HepG2 (cell line): ENCODE measurements at regions not wholly inside any gene's neighbourhood (a gene's known extent, or its start where the extent isn't known, plus 50 kb on each side); places are given as distances from the start of the nearest gene placed in this dataset.

ENCODE experiments used
- ATAC-seq: fragments of 200-7000 bp; cut with Tn5 transposase; 3 replicates; pipeline ENCODE4 v1.9.1; 2020; ENCODE audit warnings: mild to moderate bottlenecking, moderate library complexity
- BruUV-seq: library from RNA; stranded (reverse); fragments of 400-500 nt; replicated peaks from 2 replicates; lab custom pipeline; 2021; lab: Mats Ljungman, UMichigan
- CTCF ChIA-PET: fragments of 300-600 bp; formaldehyde crosslinking; extraction: SDS; loops from one replicate; lab custom pipeline; 2021; ENCODE audit warnings: low total read pairs, inconsistent platforms, low intra/inter-chr PET ratio; lab: Yijun Ruan, JAX
- POLR2A ChIA-PET: fragments of 350-600 bp; sonication (Branson Sonifier 250); formaldehyde crosslinking; loops from one replicate; lab custom pipeline; 2020; ENCODE audit warnings: antibody characterized with exemption, inconsistent platforms; lab: Yijun Ruan, JAX
- DNase-seq: peaks from one replicate; pipeline ENCODE4 v3.0.0-alpha.2; 2015; ENCODE audit warnings: low spot score
- FAIRE-seq: peaks from 3 replicates; lab custom pipeline; 2011; peaks lifted over from hg19 to GRCh38; lab: Jason Lieb, UNC
- H2AFZ ChIP-seq: one replicate; pipeline ENCODE4 v1.6.1; 2011; ENCODE audit warnings: low read length, inconsistent platforms
- H3K27ac ChIP-seq: fragments of 300-600 bp; 3 replicates; pipeline ENCODE4 v1.8.0; 2011; ENCODE audit warnings: mixed run types, mild to moderate bottlenecking, mixed read lengths, low read length, inconsistent platforms; ENCODE audit not compliant: insufficient read depth; ENCODE audit errors: extremely low read length
- H3K27me3 ChIP-seq, 2 experiments: fragments of 200-600 bp in 1 of 2; 2 replicates in 1 of 2; 3 replicates in 1 of 2; pipeline versions ENCODE4 v1.6.0 to v1.8.0; 2011; ENCODE audit warnings: low read length in 2 of 2, mild to moderate bottlenecking in 2 of 2, moderate library complexity in 2 of 2, inconsistent platforms in 1 of 2; ENCODE audit not compliant: insufficient read depth in 2 of 2, control insufficient read depth in 1 of 2
- H3K36me3 ChIP-seq, 2 experiments: fragments of 200-600 bp in 1 of 2; replicated peaks in 1 of 2; 2 replicates in 1 of 2; 3 replicates in 1 of 2; pipeline versions ENCODE4 v1.5.1 to v1.8.0; 2011; ENCODE audit warnings: low read length in 2 of 2, inconsistent platforms in 1 of 2; ENCODE audit not compliant: insufficient read depth in 2 of 2, control insufficient read depth in 1 of 2
- H3K4me1 ChIP-seq: 2 replicates; pipeline ENCODE4 v1.5.1; 2012; ENCODE audit warnings: low read length, inconsistent platforms; ENCODE audit not compliant: insufficient read depth
- H3K4me2 ChIP-seq: 2 replicates; pipeline ENCODE4 v1.6.0; 2011; ENCODE audit warnings: low read depth, low read length, inconsistent platforms
- H3K4me3 ChIP-seq, 3 experiments: fragments of 200-600 bp in 1 of 3; sonication (generic), shearing (Covaris generic) in 1 of 3; replicated peaks in 1 of 3; 2 replicates each; pipeline ENCODE4 v1.5.1; 2011 to 2016; ENCODE audit warnings: low read length in 3 of 3, inconsistent platforms in 2 of 3, low read depth in 2 of 3, mild to moderate bottlenecking in 2 of 3, control low read depth in 1 of 3, mixed read lengths in 1 of 3; ENCODE audit not compliant: insufficient read depth in 1 of 3
- H3K79me2 ChIP-seq: one replicate; pipeline ENCODE4 v1.6.1; 2011; ENCODE audit warnings: low read length, inconsistent platforms; ENCODE audit not compliant: insufficient read depth
- H3K9ac ChIP-seq: 2 replicates; pipeline ENCODE4 v1.6.0; 2011; ENCODE audit warnings: mild to moderate bottlenecking, low read depth, low read length, inconsistent platforms; ENCODE audit not compliant: insufficient read depth
- H3K9me3 ChIP-seq: 2 replicates; pipeline ENCODE4 v1.5.1; 2012; ENCODE audit warnings: mild to moderate bottlenecking, low read length
- H4K20me1 ChIP-seq: 2 replicates; pipeline ENCODE4 v1.6.0; 2011; ENCODE audit warnings: inconsistent platforms, mild to moderate bottlenecking, low read length, moderate library complexity; ENCODE audit not compliant: insufficient read depth
- CC2D1A ChIP-seq: sonication (generic); formaldehyde crosslinking; IDR thresholded peaks from 2 replicates; pipeline ENCODE4 v1.8.1; 2023; ENCODE audit warnings: mild to moderate bottlenecking, missing genetic modification reagents
- ISL2 ChIP-seq: sonication (generic); formaldehyde crosslinking; IDR thresholded peaks from 2 replicates; pipeline ENCODE4 v1.5.0; 2020; ENCODE audit warnings: missing genetic modification reagents
- MXD3 ChIP-seq: IDR thresholded peaks from 2 replicates; pipeline ENCODE4 v1.6.1; 2016; ENCODE audit warnings: mild to moderate bottlenecking, missing biosample characterization, missing genetic modification reagents
- NR1H2 ChIP-seq: sonication (generic); formaldehyde crosslinking; IDR thresholded peaks from 2 replicates; pipeline ENCODE4 v1.8.1; 2022; ENCODE audit warnings: low read depth, missing genetic modification reagents, borderline replicate concordance
- PATZ1 ChIP-seq: sonication (generic); formaldehyde crosslinking; IDR thresholded peaks from 2 replicates; pipeline ENCODE4 v1.4.0; 2020; ENCODE audit warnings: missing genetic modification reagents
- PLSCR1 ChIP-seq: sonication (generic); formaldehyde crosslinking; IDR thresholded peaks from 2 replicates; pipeline ENCODE4 v1.5.0; 2020; ENCODE audit warnings: missing genetic modification reagents, mild to moderate bottlenecking, borderline replicate concordance
- ZBTB7B ChIP-seq: sonication (generic); formaldehyde crosslinking; IDR thresholded peaks from 2 replicates; pipeline ENCODE4 v1.4.0; 2020; ENCODE audit warnings: missing genetic modification reagents
- ZNF335 ChIP-seq: sonication (generic); formaldehyde crosslinking; IDR thresholded peaks from 2 replicates; pipeline ENCODE4 v1.4.0; 2020; ENCODE audit warnings: missing genetic modification reagents
- ZNF407 ChIP-seq: sonication (generic); formaldehyde crosslinking; IDR thresholded peaks from one replicate; pipeline ENCODE4 v1.5.1; 2020; ENCODE audit warnings: mild to moderate bottlenecking, missing genetic modification reagents; ENCODE audit errors: not compliant biosample characterization
- ZNF607 ChIP-seq: sonication (generic); formaldehyde crosslinking; IDR thresholded peaks from 2 replicates; pipeline ENCODE4 v1.5.1; 2020; ENCODE audit warnings: missing genetic modification reagents, mild to moderate bottlenecking, borderline replicate concordance
- ZNF709 ChIP-seq: sonication (generic); formaldehyde crosslinking; IDR thresholded peaks from 2 replicates; pipeline ENCODE4 v1.5.0; 2020; ENCODE audit warnings: mild to moderate bottlenecking, missing genetic modification reagents
- ZNF746 ChIP-seq: sonication (generic); formaldehyde crosslinking; IDR thresholded peaks from 2 replicates; pipeline ENCODE4 v1.8.0; 2022; ENCODE audit warnings: mild to moderate bottlenecking, missing genetic modification reagents
- ZNF788 ChIP-seq: sonication (generic); formaldehyde crosslinking; IDR thresholded peaks from 2 replicates; pipeline ENCODE4 v1.5.0; 2020; ENCODE audit warnings: mild to moderate bottlenecking, missing genetic modification reagents, borderline replicate concordance
- ZNF792 ChIP-seq: IDR thresholded peaks from 2 replicates; pipeline ENCODE4 v1.6.1; 2016
- WGBS: methylation state at CpG from one replicate; pipeline ENCODE4 v1.1.6; 2017; ENCODE audit warnings: low lambda C conversion rate; 5-methylcytosine and 5-hydroxymethylcytosine counted together
- in situ Hi-C: cut with HindIII; loops from 2 replicates; pipeline ENCODE4 v1.10.0; 2017; ENCODE audit warnings: low pct_unique_long_range_greater_than_20kb; ENCODE audit not compliant: extremely low pct_ligation_motif_present
- intact Hi-C: fragments of 100-400 bp; cut with micrococcal nuclease; formaldehyde crosslinking; loops from one replicate; pipeline ENCODE4 v1.10.0; 2022; ENCODE audit not compliant: unreplicated experiment

GRCh38 chr5:2124434-2125170 lies 241.9 kb upstream of the IRX4 start:
- 10% methylated on average over 7 of the region's 14 CpGs for WGBS
- H3K36me3 ChIP-seq, result no peaks in the 10 kb centered on the region
- no peaks in the 10 kb centered on the region for H3K9me3 ChIP-seq
- CTCF ChIA-PET, result no interaction called here
- POLR2A ChIA-PET, result no interaction called here
- no peak for FAIRE-seq
- BruUV-seq, result no TSS peak
- in situ Hi-C loops (no loop called here), intact Hi-C loops (no loop called here)
- H3K9ac ChIP-seq, result no peak overlapping the region
- no peak overlapping the region for H3K4me3 ChIP-seq
- ATAC-seq, result no peak
- no peak overlapping the region for H3K27ac ChIP-seq
- no peaks in the 10 kb centered on the region for H4K20me1 ChIP-seq
- TF ChIP-seq PATZ1 (CRISPR knock-in tag) (no peak), ISL2 (no peak), ZNF792 (no peak), ZBTB7B (CRISPR knock-in tag) (no peak), MXD3 (no peak), CC2D1A (no peak), ZNF788 (CRISPR knock-in tag) (no peak), ZNF709 (no peak), PLSCR1 (CRISPR knock-in tag) (no peak), ZNF407 (CRISPR knock-in tag) (no peak), NR1H2 (CRISPR knock-in tag) (no peak), ZNF335 (CRISPR knock-in tag) (no peak), ZNF746 (CRISPR knock-in tag) (no peak), ZNF607 (CRISPR knock-in tag) (no peak)
- no peak overlapping the region for H2AFZ ChIP-seq
- no peaks in the 10 kb centered on the region for H3K79me2 ChIP-seq
- no peak for DNase-seq
- H3K4me1 ChIP-seq, result no peaks in the 10 kb centered on the region
- no peak overlapping the region for H3K4me2 ChIP-seq
- H3K27me3 ChIP-seq, result peaks cover 3 to 23% of the 10 kb centered on the region in 2 experiments; a peak in 3 of 5 replicates
